NCI-H2029 treated with DMSO at 0.1 percent for 48 hours (cell line): ENCODE measurements at regions not wholly inside any gene's neighbourhood (a gene's known extent, or its start where the extent isn't known, plus 50 kb on each side); places are given as distances from the start of the nearest gene placed in this dataset.
"Not testable (repeated sequence)": the region's sequence is repeated elsewhere in the genome, so short reads cannot be mapped to it uniquely, and the experiment has no call there.

ENCODE experiments used
- DNase-seq: peaks from one replicate; lab custom pipeline; 2025; lab: John Stamatoyannopoulos, UW

GRCh38 chr3:127439621-127440020 is 150.9 kb downstream of the TPRA1 start:
- no peak for DNase-seq

- DNase-seq: no peak
These were observed 151.1 kb upstream of the PRR20G start for GRCh38 chr3:127438951-127439350.

- DNase-seq: no peak
These were observed 150.5 kb upstream of the PRR20G start for GRCh38 chr3:127438371-127438770.

GRCh38 chr3:127435299-127435698 is 147.5 kb upstream of the PRR20G start:
- not testable (repeated sequence) for DNase-seq

- DNase-seq: no peak
These were observed 143.2 kb upstream of the PRR20G start for GRCh38 chr3:127431066-127431465.

GRCh38 chr3:127428344-127428997 is 140.6 kb upstream of the PRR20G start:
- peak; percentile 22 for DNase-seq

GRCh38 chr3:127427666-127428065 is 139.8 kb upstream of the PRR20G start:
- no peak for DNase-seq

GRCh38 chr3:127427156-127427555 is 139.3 kb upstream of the PRR20G start:
- no peak for DNase-seq

GRCh38 chr3:127426444-127427153 is 138.8 kb upstream of the PRR20G start:
- DNase-seq: no peak

- DNase-seq: no peak
These were observed 137.9 kb upstream of the PRR20G start for GRCh38 chr3:127425505-127426443.

GRCh38 chr3:127424766-127425504 is 137.1 kb upstream of the PRR20G start:
- DNase-seq: no peak

GRCh38 chr3:127423856-127424765 is 136.3 kb upstream of the PRR20G start:
- DNase-seq: no peak

GRCh38 chr3:127422663-127423375 is 135.0 kb upstream of the PRR20G start:
- no peak for DNase-seq

GRCh38 chr3:127421943-127422662 is 134.3 kb upstream of the PRR20G start:
- DNase-seq: no peak

GRCh38 chr3:127420829-127421228 is 133.0 kb upstream of the PRR20G start:
- no peak for DNase-seq

GRCh38 chr3:127419641-127420553 is 132.1 kb upstream of the PRR20G start:
- no peak for DNase-seq

- no peak for DNase-seq
These were observed 131.3 kb upstream of the PRR20G start for GRCh38 chr3:127419182-127419581.

- no peak for DNase-seq
These were observed 130.8 kb upstream of the PRR20G start for GRCh38 chr3:127418560-127419147.
